ENCODE measurements at regions not wholly inside any gene's neighbourhood (a gene's known extent, or its start where the extent isn't known, plus 50 kb on each side); places are given as distances from the start of the nearest gene placed in this dataset.

DNA sequence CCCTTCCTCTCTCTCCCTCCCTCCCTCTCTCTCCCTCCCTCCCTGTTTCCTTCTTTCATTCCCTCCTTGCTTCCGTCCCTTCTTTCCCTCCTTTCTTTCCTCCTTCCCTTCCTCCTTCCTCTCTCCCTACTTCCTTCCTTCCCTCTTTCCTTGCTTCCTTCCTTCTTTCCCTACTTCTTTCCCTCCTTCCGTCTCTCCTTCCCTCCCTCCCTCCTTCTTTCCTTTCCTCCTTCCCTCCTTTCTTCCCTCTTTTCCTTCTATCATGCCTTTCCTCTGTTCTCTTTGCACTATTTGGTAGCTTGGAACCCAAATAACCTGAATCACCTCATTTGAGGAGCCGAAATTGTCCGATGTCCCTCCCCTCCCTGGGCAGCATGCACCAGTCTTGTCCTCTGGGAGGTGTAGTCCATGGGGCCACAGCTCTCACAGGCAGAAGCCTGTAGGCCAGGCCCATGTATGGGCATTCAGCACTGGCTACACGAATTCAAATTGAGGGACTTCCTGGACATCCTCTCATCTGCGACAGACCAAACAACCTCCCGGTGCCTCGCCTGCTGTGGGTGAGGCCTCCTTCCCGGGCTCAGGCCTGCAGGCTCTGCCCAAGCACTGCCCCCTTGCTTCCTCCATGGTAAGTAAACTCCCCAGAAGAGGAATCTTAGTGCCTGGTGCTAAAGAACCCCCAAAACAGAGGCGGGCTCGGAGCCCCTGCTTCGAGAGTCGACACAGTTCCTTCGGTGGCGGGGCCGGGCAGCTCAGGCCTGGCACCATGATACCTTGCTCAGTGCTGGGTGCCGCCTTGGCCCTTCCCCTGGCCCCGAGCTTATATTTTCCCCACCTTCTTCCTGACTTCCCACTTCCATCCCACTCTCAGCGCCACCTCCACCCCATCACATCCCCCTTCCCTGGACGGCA, 454.1 kb upstream of the CADM1 start:
- Histone ChIP-seq H3K4me3 (ENCODE audit: low read length) (no peak overlapping the region), H3K4me1 (ENCODE audit: insufficient read depth, low read length) (peaks cover 5% of the 10 kb centered on the region; the same call in 1 of the 2 replicates), H3K27ac (ENCODE audit: low read length) (no peak overlapping the region)

DNA sequence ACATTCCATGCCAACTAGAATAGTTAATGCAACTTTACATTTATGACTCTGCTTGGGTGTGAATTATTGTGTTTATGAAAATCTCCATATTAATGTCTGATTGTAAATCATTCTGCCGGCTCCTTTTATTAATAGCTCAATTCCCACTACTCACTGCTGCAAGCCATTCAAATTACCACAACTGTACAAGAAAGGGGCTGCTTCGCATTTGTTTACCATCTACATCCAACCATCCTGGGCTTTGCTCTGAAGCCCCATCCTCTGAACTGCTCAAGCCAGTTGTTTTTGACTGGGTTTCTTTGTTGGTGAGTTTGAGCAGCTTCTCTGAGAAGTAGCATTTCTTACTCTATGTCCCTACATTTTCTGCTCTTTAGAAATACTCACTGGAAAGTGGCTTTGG, 451.6 kb upstream of the CADM1 start:
- H3K27me3 ChIP-seq (ENCODE audit: insufficient read depth, low read length), result no peaks in the 10 kb centered on the region; the same call in 1 of the 2 replicates

More for the DNA sequence above, 454.1 kb upstream of the CADM1 start:
- no peak overlapping the region for H3K9ac ChIP-seq (ENCODE audit: low read depth, low read length)
- H3K9me3 ChIP-seq (ENCODE audit: insufficient read depth, low read depth, low read length), result no peaks in the 10 kb centered on the region
- H3K36me3 ChIP-seq (ENCODE audit: insufficient read depth, low read depth, low read length), result no peaks in the 10 kb centered on the region
- peaks cover 17% of the 10 kb centered on the region; the same call in 1 of the 2 replicates for H3K27me3 ChIP-seq (ENCODE audit: insufficient read depth, low read length)

DNA sequence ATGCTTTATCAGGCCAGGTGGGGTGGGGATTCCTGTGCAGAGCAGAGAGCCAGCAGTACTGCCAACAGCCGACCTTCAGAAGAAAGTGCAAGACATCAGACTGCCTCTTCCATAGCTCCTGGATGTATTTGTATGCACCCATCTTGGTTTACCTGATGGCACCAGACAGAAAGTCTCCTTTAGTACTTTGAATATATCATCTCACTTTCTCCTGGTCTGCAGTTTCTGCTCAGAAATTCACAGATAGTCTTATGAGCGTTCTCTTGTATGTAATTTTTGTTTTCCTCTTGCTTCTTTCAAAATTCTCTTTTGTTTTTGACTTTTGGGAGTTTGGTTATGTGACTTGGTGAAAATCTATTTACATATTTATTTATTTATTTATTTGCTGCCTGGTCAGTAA, 446.4 kb upstream of the CADM1 start:
- Histone ChIP-seq H3K4me3 (ENCODE audit: low read length) (no peak overlapping the region), H3K27me3 (ENCODE audit: insufficient read depth, low read length) (no peaks in the 10 kb centered on the region; the same call in 1 of the 2 replicates), H3K4me1 (ENCODE audit: insufficient read depth, low read length) (no peaks in the 10 kb centered on the region; the same call in 1 of the 2 replicates), H3K9ac (ENCODE audit: low read depth, low read length) (no peak overlapping the region), H3K9me3 (ENCODE audit: insufficient read depth, low read depth, low read length) (peaks cover 7% of the 10 kb centered on the region), H3K27ac (ENCODE audit: low read length) (no peak overlapping the region), H3K36me3 (ENCODE audit: insufficient read depth, low read depth, low read length) (no peaks in the 10 kb centered on the region)

More for the DNA sequence above, 451.6 kb upstream of the CADM1 start:
- Histone ChIP-seq H3K4me3 (ENCODE audit: low read length) (no peak overlapping the region), H3K27ac (ENCODE audit: low read length) (no peak overlapping the region), H3K4me1 (ENCODE audit: insufficient read depth, low read length) (peaks cover 5% of the 10 kb centered on the region; the same call in 1 of the 2 replicates), H3K9ac (ENCODE audit: low read depth, low read length) (no peak overlapping the region), H3K9me3 (ENCODE audit: insufficient read depth, low read depth, low read length) (no peaks in the 10 kb centered on the region), H3K36me3 (ENCODE audit: insufficient read depth, low read depth, low read length) (no peaks in the 10 kb centered on the region)

DNA sequence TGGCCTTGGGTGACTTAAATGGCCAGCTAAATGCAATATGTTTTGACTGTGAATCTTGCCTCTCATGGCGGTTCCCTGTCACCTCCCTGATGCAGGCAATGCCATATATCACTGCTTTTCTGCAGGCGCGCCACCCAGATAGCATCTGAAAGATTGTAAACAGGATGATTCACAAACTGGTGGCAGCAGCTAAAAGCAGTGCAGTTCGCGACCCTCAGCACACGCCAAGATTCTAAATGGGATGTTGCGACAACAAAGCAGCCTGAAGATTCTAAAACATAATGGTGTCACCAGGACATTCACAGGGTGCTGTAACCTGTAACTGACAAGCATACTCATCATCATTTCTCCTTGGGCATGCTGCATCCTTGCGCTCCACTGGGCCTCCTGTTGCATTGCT, 440.4 kb upstream of the CADM1 start:
- Histone ChIP-seq H3K27ac (ENCODE audit: low read length) (no peak overlapping the region), H3K27me3 (ENCODE audit: insufficient read depth, low read length) (no peaks in the 10 kb centered on the region), H3K9ac (ENCODE audit: low read depth, low read length) (no peak overlapping the region), H3K4me1 (ENCODE audit: insufficient read depth, low read length) (no peaks in the 10 kb centered on the region), H3K9me3 (ENCODE audit: insufficient read depth, low read depth, low read length) (no peaks in the 10 kb centered on the region), H3K4me3 (ENCODE audit: low read length) (no peak overlapping the region), H3K36me3 (ENCODE audit: insufficient read depth, low read depth, low read length) (no peaks in the 10 kb centered on the region)

DNA sequence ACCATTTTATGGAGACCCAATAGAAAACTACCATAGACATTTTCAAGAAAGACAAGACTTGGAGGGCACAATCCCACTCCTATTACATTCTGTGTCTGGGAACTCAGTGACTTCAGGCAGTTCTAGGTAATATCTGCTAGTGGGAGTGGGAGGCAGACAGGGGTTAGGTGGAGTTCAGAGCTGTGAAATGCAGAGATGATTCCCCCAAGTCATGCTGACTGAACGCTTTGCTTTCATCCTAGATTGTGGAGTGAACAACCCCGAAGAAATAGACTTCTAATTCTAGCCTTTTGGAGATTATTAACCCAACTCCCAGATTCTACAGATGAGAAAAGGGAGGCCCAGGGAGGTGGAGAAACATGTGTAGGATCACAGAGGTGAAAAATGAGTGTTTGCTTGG, 437.8 kb upstream of the CADM1 start:
- Histone ChIP-seq H3K4me1 (ENCODE audit: insufficient read depth, low read length) (no peaks in the 10 kb centered on the region), H3K4me3 (ENCODE audit: low read length) (no peak overlapping the region), H3K9me3 (ENCODE audit: insufficient read depth, low read depth, low read length) (no peaks in the 10 kb centered on the region), H3K9ac (ENCODE audit: low read depth, low read length) (no peak overlapping the region), H3K36me3 (ENCODE audit: insufficient read depth, low read depth, low read length) (no peaks in the 10 kb centered on the region), H3K27me3 (ENCODE audit: insufficient read depth, low read length) (no peaks in the 10 kb centered on the region), H3K27ac (ENCODE audit: low read length) (no peak overlapping the region)

DNA sequence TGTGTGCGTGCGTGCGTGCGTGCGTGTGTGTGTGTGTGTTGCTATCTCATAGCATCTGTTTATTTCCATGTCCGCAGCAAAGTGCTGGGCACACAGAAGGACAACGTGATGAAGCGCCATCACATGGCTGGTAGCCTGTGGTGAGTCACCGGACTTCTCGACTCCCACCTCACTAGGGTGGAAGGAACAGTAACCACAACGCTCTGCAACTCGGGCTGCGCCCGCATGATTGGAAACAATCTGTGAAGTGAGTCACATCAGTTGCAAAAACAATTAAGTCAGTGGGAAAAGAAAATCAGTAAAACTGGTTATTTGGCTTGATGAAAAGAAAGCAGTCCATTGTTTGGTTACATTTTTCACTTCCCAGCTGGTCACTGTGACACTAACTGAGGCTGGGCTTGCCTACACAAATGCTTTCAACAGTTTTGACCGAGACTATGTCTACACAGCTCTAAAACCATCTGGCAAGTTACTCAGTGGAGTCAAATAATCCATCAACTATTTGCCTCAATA, 437.3 kb upstream of the CADM1 start:
- Histone ChIP-seq H3K9ac (ENCODE audit: low read depth, low read length) (no peak overlapping the region), H3K27ac (ENCODE audit: low read length) (no peak overlapping the region), H3K36me3 (ENCODE audit: insufficient read depth, low read depth, low read length) (no peaks in the 10 kb centered on the region), H3K27me3 (ENCODE audit: insufficient read depth, low read length) (no peaks in the 10 kb centered on the region; the same call in 1 of the 2 replicates), H3K4me3 (ENCODE audit: low read length) (no peak overlapping the region), H3K9me3 (ENCODE audit: insufficient read depth, low read depth, low read length) (no peaks in the 10 kb centered on the region), H3K4me1 (ENCODE audit: insufficient read depth, low read length) (no peaks in the 10 kb centered on the region)

DNA sequence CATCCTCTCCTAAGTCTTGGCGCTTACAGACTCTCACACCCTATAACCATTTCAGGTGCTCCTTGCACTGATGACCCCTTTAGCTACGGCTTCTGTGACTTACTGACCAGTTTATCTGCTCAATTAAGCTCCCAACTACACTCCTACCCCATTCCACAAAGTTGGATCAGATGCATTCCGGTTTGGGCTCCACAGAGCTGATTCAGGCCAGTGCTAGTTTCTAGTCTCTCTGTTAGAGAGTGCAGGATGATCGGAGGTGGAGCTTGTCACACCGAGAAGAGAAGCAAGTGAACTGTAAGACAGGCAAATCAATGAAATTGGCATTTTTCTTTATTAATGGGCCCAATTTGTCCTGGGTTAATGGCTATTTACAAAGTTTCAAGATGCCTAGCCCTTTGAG, 436.8 kb upstream of the CADM1 start:
- no peaks in the 10 kb centered on the region; the same call in 1 of the 2 replicates for H3K27me3 ChIP-seq (ENCODE audit: insufficient read depth, low read length)
- H3K36me3 ChIP-seq (ENCODE audit: insufficient read depth, low read depth, low read length), result no peaks in the 10 kb centered on the region
- H3K9ac ChIP-seq (ENCODE audit: low read depth, low read length), result no peak overlapping the region
- no peaks in the 10 kb centered on the region for H3K4me1 ChIP-seq (ENCODE audit: insufficient read depth, low read length)
- no peaks in the 10 kb centered on the region for H3K9me3 ChIP-seq (ENCODE audit: insufficient read depth, low read depth, low read length)
- H3K4me3 ChIP-seq (ENCODE audit: low read length), result no peak overlapping the region
- no peak overlapping the region for H3K27ac ChIP-seq (ENCODE audit: low read length)

DNA sequence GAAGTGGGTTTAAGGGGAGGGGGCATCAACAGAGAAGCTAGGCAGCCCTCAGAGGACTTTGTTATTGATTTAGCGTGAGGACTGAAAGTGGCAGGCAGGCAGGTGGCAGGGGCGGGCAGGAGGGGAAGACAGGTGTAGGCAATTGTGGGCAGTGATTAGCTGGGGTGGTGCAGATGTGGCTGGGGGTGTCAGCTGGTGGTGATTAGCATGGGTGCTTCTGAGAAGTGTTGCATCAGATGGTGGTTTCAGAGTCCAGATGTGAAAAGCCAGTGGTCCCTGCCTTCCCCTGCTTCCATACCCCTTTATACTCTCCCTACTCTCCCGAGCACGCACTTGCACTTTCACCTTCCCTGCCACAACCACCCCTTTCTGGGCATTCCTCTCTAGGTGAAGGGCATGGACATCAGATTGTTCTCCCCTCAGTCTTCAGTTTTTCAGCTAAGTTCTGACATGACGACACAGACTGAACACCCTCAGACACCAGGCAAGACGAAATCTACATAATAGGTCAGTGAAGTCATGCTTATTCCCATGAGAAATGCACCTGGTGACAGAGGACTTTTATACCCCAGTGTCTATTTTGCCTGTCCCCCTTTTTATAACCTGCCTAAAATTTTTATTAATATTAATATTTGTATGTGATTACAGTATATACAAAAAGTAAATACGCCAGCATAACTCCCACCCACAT, 435.7 kb upstream of the CADM1 start:
- H3K4me3 ChIP-seq (ENCODE audit: low read length), result no peak overlapping the region
- H3K27me3 ChIP-seq (ENCODE audit: insufficient read depth, low read length), result no peaks in the 10 kb centered on the region; the same call in 1 of the 2 replicates
- no peaks in the 10 kb centered on the region for H3K36me3 ChIP-seq (ENCODE audit: insufficient read depth, low read depth, low read length)
- no peaks in the 10 kb centered on the region for H3K4me1 ChIP-seq (ENCODE audit: insufficient read depth, low read length)
- H3K9me3 ChIP-seq (ENCODE audit: insufficient read depth, low read depth, low read length), result no peaks in the 10 kb centered on the region
- no peak overlapping the region for H3K27ac ChIP-seq (ENCODE audit: low read length)
- no peak overlapping the region for H3K9ac ChIP-seq (ENCODE audit: low read depth, low read length)

DNA sequence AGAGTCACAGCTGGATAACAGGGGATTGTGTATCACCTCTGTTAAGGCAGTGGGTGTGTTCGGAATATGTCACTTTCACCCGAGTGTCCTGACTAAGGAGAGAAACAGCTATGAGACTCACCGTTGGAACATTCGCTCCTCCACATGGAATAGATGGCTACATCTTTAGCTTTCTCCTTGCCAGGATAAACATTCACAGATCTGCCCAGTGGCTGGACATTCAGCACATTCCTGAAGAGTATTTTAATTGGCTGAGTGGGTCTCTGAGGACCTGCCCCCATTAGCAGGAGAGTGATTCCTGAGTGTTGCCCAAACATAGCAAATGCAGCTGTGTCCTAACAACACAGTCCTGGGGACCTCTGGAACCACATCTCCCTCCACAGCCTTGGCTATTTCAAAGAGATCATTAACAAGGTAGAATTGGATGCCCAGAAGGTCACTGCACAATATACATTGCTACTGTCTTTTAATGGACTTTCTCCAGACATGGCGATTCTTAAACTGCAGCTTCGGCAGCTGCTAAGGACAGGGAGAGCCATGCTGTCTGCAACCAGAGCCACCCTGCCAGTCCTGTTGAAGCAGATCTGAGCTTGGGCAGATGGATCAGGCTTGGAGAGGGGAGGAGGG, 435.0 kb upstream of the CADM1 start:
- Histone ChIP-seq H3K36me3 (ENCODE audit: insufficient read depth, low read depth, low read length) (no peaks in the 10 kb centered on the region), H3K4me1 (ENCODE audit: insufficient read depth, low read length) (no peaks in the 10 kb centered on the region), H3K27ac (ENCODE audit: low read length) (no peak overlapping the region), H3K9me3 (ENCODE audit: insufficient read depth, low read depth, low read length) (no peaks in the 10 kb centered on the region), H3K27me3 (ENCODE audit: insufficient read depth, low read length) (no peaks in the 10 kb centered on the region; the same call in 1 of the 2 replicates), H3K9ac (ENCODE audit: low read depth, low read length) (no peak overlapping the region), H3K4me3 (ENCODE audit: low read length) (no peak overlapping the region)

DNA sequence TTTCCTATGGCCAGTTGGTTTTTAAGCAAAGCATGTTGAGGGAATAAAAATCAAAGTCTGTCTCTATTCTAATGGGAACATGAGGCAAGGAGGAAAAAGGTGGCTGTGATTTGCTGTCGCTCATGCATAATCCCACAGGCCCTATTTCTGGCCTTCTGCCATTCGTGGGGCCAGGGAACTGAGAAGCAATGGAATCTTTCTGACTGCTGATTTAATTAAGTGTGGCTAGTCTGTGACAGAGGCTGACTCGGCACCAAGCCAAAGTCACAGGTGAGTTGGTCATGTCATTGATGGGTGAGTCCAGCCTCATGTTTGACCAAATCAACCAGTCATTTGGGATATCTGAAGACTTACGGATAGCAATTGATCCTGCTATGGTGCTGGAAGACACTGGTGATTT, 429.3 kb upstream of the CADM1 start:
- no peaks in the 10 kb centered on the region for H3K36me3 ChIP-seq (ENCODE audit: insufficient read depth, low read depth, low read length)
- H3K4me3 ChIP-seq (ENCODE audit: low read length), result no peak overlapping the region
- H3K4me1 ChIP-seq (ENCODE audit: insufficient read depth, low read length), result peaks cover 3% of the 10 kb centered on the region; the same call in 1 of the 2 replicates
- H3K9ac ChIP-seq (ENCODE audit: low read depth, low read length), result no peak overlapping the region
- no peaks in the 10 kb centered on the region for H3K9me3 ChIP-seq (ENCODE audit: insufficient read depth, low read depth, low read length)
- H3K27ac ChIP-seq (ENCODE audit: low read length), result no peak overlapping the region
- H3K27me3 ChIP-seq (ENCODE audit: insufficient read depth, low read length), result no peaks in the 10 kb centered on the region; the same call in 1 of the 2 replicates

DNA sequence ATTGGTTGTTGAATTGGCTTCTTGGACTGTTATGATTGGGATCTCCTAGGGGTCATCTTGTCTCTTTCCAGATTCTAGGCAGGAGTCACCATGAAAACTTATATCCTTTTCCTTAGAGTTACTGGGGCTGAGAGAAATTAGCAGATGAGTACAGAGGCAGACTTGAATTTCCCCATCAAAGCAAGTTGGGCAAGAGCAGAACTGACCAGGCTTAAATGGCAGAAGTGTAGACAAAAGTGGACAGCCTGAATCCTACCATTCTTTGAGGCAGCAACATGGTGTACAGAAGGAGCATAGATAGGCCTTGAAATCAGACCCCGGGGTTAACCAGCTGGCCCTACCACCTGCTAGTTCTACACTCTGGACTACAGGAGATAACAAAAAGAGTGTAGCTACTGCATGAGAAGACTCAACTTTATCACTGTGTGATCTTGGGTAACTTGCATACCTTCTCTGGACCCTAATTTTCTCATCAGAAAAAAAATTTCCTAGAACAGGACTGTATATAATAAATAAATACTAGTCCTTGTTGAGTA, 427.4 kb upstream of the CADM1 start:
- Histone ChIP-seq H3K4me3 (ENCODE audit: low read length) (no peak overlapping the region), H3K4me1 (ENCODE audit: insufficient read depth, low read length) (peaks cover 3% of the 10 kb centered on the region; the same call in 1 of the 2 replicates), H3K36me3 (ENCODE audit: insufficient read depth, low read depth, low read length) (no peaks in the 10 kb centered on the region), H3K27me3 (ENCODE audit: insufficient read depth, low read length) (no peaks in the 10 kb centered on the region), H3K9ac (ENCODE audit: low read depth, low read length) (no peak overlapping the region), H3K27ac (ENCODE audit: low read length) (no peak overlapping the region), H3K9me3 (ENCODE audit: insufficient read depth, low read depth, low read length) (no peaks in the 10 kb centered on the region)

All from iPS-20b (cell line).